Fibroblast of upper back skin (primary cell): ENCODE measurements at regions not wholly inside any gene's neighbourhood (a gene's known extent, or its start where the extent isn't known, plus 50 kb on each side); places are given as distances from the start of the nearest gene placed in this dataset.

ENCODE experiments used
- DNase-seq: peaks from one replicate; pipeline ENCODE4 v3.0.0-alpha.2; 2013

GRCh38 chr5:25964009-25964372, 1074.4 kb downstream of the CDH9 start:
- DNase-seq = no peak

- DNase-seq = no peak
These were observed 1075.0 kb downstream of the CDH9 start for GRCh38 chr5:25963251-25964008.

GRCh38 chr5:25955337-25955736, 1083.0 kb downstream of the CDH9 start:
- no peak for DNase-seq

- no peak for DNase-seq
These were observed 1087.7 kb downstream of the CDH9 start for GRCh38 chr5:25950681-25951080.

- DNase-seq = no peak
These were observed 1090.1 kb downstream of the CDH9 start for GRCh38 chr5:25948278-25948677.

- no peak for DNase-seq
These were observed 1093.6 kb downstream of the CDH9 start for GRCh38 chr5:25944786-25945185.

GRCh38 chr5:25909163-25909562, 1129.2 kb downstream of the CDH9 start:
- DNase-seq = no peak

- DNase-seq = no peak
These were observed 1132.7 kb downstream of the CDH9 start for GRCh38 chr5:25905646-25906045.

GRCh38 chr5:25892211-25892610, 1146.2 kb downstream of the CDH9 start:
- DNase-seq = no peak

GRCh38 chr5:25891691-25892090, 1146.7 kb downstream of the CDH9 start:
- no peak for DNase-seq

GRCh38 chr5:25881318-25882036, 1156.9 kb downstream of the CDH9 start:
- DNase-seq = no peak

- DNase-seq = no peak
These were observed 1174.6 kb downstream of the CDH9 start for GRCh38 chr5:25863811-25864210.

GRCh38 chr5:25862276-25862675, 1176.1 kb downstream of the CDH9 start:
- no peak for DNase-seq

GRCh38 chr5:25858019-25858418, 1180.4 kb downstream of the CDH9 start:
- no peak for DNase-seq

GRCh38 chr5:25851301-25851700, 1187.1 kb downstream of the CDH9 start:
- DNase-seq = no peak

- no peak for DNase-seq
These were observed 1187.8 kb downstream of the CDH9 start for GRCh38 chr5:25850581-25850980.

GRCh38 chr5:25849270-25849669, 1189.1 kb downstream of the CDH9 start:
- no peak for DNase-seq

GRCh38 chr5:25823330-25823873, 1178.6 kb upstream of the CDH10 start:
- no peak for DNase-seq
